ENCODE measurements at regions not wholly inside any gene's neighbourhood (a gene's known extent, or its start where the extent isn't known, plus 50 kb on each side); places are given as distances from the start of the nearest gene placed in this dataset.

DNA sequence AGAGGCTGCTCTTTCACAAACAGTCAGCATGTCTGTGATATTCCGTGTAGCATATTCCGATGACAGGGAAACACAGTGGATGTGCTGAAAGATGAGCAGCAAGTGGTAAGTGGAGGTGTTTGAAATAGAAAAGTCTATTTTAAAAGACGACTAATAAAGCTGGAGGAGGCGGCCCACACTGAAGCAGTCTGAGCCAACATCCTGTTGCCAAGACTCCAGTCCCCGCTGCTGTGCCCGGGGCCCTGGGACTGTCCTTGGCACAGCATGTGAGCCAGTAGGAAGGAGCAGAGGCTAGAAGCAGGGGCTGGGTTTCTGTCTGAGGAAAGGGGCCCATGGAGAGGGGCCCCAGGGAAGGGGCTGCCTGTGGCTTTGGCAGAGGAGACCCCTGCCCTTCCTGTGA lies 351.5 kb upstream of the CHD6 start:
- H3K36me3 ChIP-seq = no peaks in the 10 kb centered on the region
- no peaks in the 10 kb centered on the region for H3K9me3 ChIP-seq
- DNase-seq = peak; percentile 4
- H3K4me3 ChIP-seq = no peak overlapping the region
- no peaks in the 10 kb centered on the region for H3K27me3 ChIP-seq

- Histone ChIP-seq H3K9me3 (no peaks in the 10 kb centered on the region), H3K27me3 (0 out of 2 replicates have a peak, but pooled peaks cover 2% of the 10 kb centered on the region), H3K4me3 (no peak overlapping the region), H3K36me3 (no peaks in the 10 kb centered on the region)
- no peak for DNase-seq
Observed at GRCh38 chr20:41960166-41960565, 342.0 kb upstream of the CHD6 start.

- Histone ChIP-seq H3K27me3 (no peaks in the 10 kb centered on the region), H3K36me3 (no peaks in the 10 kb centered on the region), H3K9me3 (no peaks in the 10 kb centered on the region), H3K4me3 (no peak overlapping the region)
- DNase-seq = no peak
Observed at GRCh38 chr20:41958391-41958790, 340.2 kb upstream of the CHD6 start.

DNA sequence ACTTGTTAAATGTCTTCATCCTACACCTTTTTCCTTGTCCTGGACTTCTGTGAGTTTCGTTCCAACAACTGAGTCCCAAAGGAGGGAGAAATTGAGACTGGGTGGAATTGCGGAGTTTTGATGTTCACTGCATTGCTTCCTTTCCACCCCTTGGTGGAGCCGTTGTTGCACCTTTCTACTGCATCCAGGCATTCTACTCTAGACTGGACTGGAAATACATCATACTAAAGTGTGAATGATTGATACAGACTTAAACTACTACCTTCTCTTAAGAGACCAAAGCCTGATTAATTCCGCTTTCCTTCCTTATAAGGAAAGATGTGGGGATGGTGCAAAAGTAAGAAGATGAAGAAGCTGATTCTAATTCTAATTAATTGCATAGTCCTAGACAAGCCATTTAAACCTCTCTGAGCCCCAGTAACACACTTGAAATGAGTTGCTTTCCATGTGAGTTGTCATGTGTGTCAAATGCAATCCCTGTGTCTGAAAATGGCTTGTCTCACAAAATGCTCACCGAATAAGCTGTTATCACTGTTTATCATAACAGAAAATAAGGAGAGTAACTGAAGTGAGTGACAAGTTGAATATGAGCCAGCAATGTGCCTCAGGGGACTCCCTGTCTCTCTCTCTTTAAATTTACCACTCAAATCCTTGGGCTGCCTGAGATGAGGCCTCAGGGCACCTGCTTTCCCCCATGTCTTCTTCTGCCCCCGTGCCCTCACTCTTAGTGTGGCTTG lies 338.3 kb upstream of the CHD6 start:
- DNase-seq = no peak
- no peaks in the 10 kb centered on the region for H3K36me3 ChIP-seq
- H3K4me3 ChIP-seq = no peak overlapping the region
- no peaks in the 10 kb centered on the region for H3K9me3 ChIP-seq
- H3K27me3 ChIP-seq = no peaks in the 10 kb centered on the region

- H3K36me3 ChIP-seq = no peaks in the 10 kb centered on the region
- no peak for DNase-seq
- H3K4me3 ChIP-seq = no peak overlapping the region
- no peaks in the 10 kb centered on the region for H3K9me3 ChIP-seq
- H3K27me3 ChIP-seq = no peaks in the 10 kb centered on the region
Observed at GRCh38 chr20:41952166-41952565, 334.0 kb upstream of the CHD6 start.

DNA sequence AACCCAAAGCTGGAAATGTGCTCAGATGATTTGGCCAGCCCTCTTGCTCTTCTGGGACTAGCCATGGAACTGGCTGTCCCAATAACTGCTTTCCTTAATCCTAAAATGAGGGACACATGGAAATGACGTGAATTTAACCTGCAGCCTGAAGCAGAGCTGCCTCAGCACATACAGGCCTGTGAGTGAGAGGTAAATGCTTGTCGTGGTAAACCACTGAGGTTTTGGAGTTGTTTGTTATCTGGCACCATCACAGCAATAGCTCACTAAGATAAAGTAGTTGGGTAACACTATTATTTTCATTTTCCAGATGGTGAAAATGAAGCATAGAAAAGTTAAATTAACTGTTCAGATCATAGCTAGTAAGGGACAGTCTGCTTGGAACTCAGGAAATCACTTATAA lies 333.4 kb upstream of the CHD6 start:
- no peaks in the 10 kb centered on the region for H3K9me3 ChIP-seq
- H3K27me3 ChIP-seq = no peaks in the 10 kb centered on the region
- DNase-seq = no peak
- no peaks in the 10 kb centered on the region for H3K36me3 ChIP-seq
- no peak overlapping the region for H3K4me3 ChIP-seq

DNA sequence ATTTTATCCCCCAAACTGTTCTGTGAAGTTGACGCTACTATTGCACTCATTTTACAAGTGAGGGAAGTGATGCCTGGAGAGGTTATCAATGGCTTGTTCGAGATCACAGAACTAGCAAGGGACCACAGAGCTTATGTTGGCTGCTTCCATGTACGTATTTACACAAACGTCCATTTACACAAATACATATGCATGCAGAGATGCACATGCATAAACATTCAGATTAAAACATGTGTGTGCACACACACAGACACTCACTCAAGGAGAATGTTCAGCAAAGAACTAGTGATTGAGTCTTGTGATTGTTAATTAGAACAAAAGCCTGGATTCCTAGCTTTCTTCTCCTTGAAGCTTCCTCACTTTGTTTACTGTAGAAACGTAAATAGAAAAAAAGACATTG lies 321.5 kb upstream of the CHD6 start:
- H3K36me3 ChIP-seq = no peaks in the 10 kb centered on the region
- no peak for DNase-seq
- no peaks in the 10 kb centered on the region for H3K9me3 ChIP-seq
- H3K27me3 ChIP-seq = no peaks in the 10 kb centered on the region
- no peak overlapping the region for H3K4me3 ChIP-seq

- H3K27me3 ChIP-seq = no peaks in the 10 kb centered on the region
- no peaks in the 10 kb centered on the region for H3K36me3 ChIP-seq
- H3K4me3 ChIP-seq = no peak overlapping the region
- no peak for DNase-seq
- no peaks in the 10 kb centered on the region for H3K9me3 ChIP-seq
Observed at GRCh38 chr20:41938353-41938752, 320.2 kb upstream of the CHD6 start.

DNA sequence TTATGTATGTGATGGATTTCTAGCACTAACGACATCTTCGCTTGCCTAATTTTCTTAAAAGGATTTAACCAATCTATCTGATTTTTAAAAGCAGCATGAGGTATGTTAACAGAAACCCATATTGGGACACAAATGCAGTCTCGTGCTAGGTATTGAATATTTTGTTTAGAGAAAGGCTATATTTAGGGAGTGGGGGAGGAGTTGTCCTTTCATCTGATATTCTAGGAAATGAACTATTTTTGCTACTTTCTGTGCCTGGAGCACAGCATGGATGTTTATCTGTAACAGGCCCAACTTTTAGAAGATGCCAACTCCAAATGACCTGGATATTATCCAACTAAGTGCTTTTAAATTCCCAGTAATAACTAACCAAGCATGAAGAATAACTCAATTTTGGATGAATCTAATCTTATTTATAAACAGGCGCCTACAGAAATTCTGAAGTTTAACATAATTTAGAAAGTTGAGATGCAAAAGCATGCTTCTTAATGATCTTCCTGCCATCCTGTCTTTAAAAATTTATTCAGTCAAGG lies 317.1 kb upstream of the CHD6 start:
- H3K27me3 ChIP-seq = no peaks in the 10 kb centered on the region; the same call in 1 of the 2 replicates

GRCh38 chr20:41932431-41932830 lies 314.3 kb upstream of the CHD6 start:
- H3K4me3 ChIP-seq = no peak overlapping the region
- H3K27me3 ChIP-seq = no peaks in the 10 kb centered on the region; the same call in 1 of the 2 replicates
- no peak for DNase-seq
- no peaks in the 10 kb centered on the region for H3K9me3 ChIP-seq
- H3K36me3 ChIP-seq = no peaks in the 10 kb centered on the region

More for the DNA sequence above, 317.1 kb upstream of the CHD6 start:
- Histone ChIP-seq H3K4me3 (no peak overlapping the region), H3K9me3 (no peaks in the 10 kb centered on the region), H3K36me3 (no peaks in the 10 kb centered on the region)
- no peak for DNase-seq

- DNase-seq = no peak
- H3K4me3 ChIP-seq = no peak overlapping the region
- no peaks in the 10 kb centered on the region for H3K9me3 ChIP-seq
- no peaks in the 10 kb centered on the region for H3K36me3 ChIP-seq
- no peaks in the 10 kb centered on the region; the same call in 1 of the 2 replicates for H3K27me3 ChIP-seq
Observed at GRCh38 chr20:41927655-41928054, 309.5 kb upstream of the CHD6 start.

DNA sequence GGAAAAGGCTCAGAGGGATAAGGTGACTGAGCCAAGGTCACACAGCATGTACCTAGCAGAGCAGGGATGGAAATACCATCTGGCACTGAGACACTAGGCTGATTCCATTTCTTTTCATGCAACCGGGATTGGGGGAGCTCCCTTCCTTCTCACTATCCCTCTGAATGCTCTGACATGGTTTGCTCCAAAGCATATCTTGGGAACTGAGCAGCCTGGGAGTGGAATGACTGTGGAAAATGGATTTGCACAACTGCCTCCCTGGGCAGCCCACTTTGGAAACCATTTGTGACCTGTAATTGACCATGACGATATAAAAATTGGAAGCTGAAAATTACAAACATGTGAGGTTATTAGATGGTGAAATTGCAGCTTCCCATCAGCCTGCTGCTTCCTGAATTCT lies 309.0 kb upstream of the CHD6 start:
- Histone ChIP-seq H3K27me3 (peaks cover 2% of the 10 kb centered on the region), H3K4me3 (no peak overlapping the region), H3K9me3 (no peaks in the 10 kb centered on the region), H3K36me3 (no peaks in the 10 kb centered on the region)
- no peak for DNase-seq

DNA sequence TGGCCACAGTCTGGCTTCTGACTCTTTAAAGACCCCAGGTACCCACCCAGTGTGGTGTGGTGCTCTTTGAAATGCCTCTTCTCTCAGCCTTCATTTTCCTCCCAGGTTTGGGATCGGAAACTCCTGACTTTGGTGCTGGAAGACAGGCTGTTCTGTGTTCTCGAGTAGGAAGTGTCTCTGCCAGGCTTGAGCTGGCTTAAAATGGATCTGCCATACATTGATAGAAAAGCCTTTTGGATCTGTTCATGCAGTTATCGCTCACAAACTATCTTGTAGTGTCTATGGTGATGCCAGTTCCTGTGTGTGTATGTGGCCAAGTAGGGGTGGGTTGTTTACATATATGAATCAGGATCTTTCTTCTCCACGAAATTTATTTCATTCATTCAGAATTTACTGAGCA lies 307.3 kb upstream of the CHD6 start:
- Histone ChIP-seq H3K27me3 (peaks cover 3% of the 10 kb centered on the region), H3K36me3 (no peaks in the 10 kb centered on the region), H3K4me3 (no peak overlapping the region), H3K9me3 (no peaks in the 10 kb centered on the region)
- no peak for DNase-seq

DNA sequence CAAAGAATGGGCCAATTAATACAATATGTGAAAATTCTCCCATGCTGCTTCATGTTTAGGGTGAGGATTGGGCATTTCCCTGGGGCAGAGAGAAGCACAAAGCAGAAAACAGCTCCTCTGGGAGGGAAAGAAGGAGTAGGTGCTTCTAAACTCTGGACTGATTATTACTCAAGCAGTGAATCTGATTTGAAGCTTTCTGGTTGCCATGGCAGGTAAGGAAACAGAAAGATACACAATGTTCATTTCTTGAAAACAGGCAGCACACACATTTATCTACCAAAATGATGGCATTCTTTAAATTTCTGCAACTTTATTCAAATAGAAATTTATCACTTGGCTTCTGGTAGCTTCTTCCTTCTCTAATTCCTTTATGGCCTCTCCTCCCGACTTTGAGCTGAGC lies 305.4 kb upstream of the CHD6 start:
- no peak for DNase-seq
- H3K4me3 ChIP-seq = no peak overlapping the region
- no peaks in the 10 kb centered on the region for H3K9me3 ChIP-seq
- H3K27me3 ChIP-seq = peaks cover 3% of the 10 kb centered on the region
- H3K36me3 ChIP-seq = no peaks in the 10 kb centered on the region

DNA sequence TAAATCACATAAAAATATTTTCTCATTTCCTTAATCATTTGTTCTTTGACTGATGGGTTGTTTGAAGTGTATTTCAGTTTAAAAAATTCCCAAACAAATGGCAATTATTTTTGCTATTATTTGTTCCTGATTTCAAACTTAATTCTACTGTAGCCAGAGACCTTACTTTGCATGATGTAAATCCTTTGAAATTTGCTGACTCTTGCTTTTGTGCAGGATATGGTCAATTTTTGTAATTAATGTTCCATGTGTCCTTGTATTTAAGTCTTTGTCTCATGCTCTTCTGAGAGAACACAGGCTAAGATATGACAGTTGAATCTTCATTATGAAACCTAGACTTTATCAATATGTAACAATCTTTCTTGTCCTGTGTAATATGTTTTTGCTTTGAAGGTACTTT lies 295.0 kb upstream of the CHD6 start:
- H3K36me3 ChIP-seq = no peaks in the 10 kb centered on the region
- H3K27me3 ChIP-seq = peaks cover 7% of the 10 kb centered on the region; the same call in 1 of the 2 replicates
- no peak overlapping the region for H3K4me3 ChIP-seq
- DNase-seq = no peak
- H3K9me3 ChIP-seq = no peaks in the 10 kb centered on the region

GRCh38 chr20:41910558-41910957 lies 292.4 kb upstream of the CHD6 start:
- DNase-seq = no peak
- Histone ChIP-seq H3K4me3 (no peak overlapping the region), H3K27me3 (peaks cover 7% of the 10 kb centered on the region; the same call in 1 of the 2 replicates), H3K36me3 (no peaks in the 10 kb centered on the region), H3K9me3 (no peaks in the 10 kb centered on the region)

GRCh38 chr20:41905199-41905598 lies 287.0 kb upstream of the CHD6 start:
- H3K4me3 ChIP-seq = no peak overlapping the region
- H3K27me3 ChIP-seq = peaks cover 3% of the 10 kb centered on the region; the same call in 1 of the 2 replicates
- H3K9me3 ChIP-seq = no peaks in the 10 kb centered on the region
- no peaks in the 10 kb centered on the region for H3K36me3 ChIP-seq
- no peak for DNase-seq

DNA sequence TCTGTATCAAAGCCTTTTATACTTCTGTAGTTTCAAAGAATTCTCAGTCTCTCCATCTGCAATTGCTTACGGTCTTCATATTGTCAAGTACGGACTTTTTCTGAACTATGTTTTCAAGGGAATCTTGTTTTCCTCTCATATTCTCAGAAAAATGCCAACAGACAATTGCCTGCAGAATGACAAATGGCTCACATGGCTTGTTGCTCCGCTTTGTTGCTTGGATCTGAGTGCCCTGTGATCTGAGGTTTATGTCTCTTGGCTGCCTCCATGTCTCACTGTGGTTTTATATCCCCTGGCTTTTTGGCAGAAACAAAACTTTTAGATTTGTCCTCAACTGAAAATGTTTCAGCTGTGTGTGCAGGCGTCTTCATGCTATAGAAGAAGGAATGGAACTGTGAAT lies 285.4 kb upstream of the CHD6 start:
- no peak for DNase-seq
- Histone ChIP-seq H3K36me3 (no peaks in the 10 kb centered on the region), H3K4me3 (no peak overlapping the region), H3K27me3 (peaks cover 3% of the 10 kb centered on the region; the same call in 1 of the 2 replicates), H3K9me3 (no peaks in the 10 kb centered on the region)
